ENCODE measurements at regions not wholly inside any gene's neighbourhood (a gene's known extent, or its start where the extent isn't known, plus 50 kb on each side); places are given as distances from the start of the nearest gene placed in this dataset.

GRCh38 chrX:125012585-125012984 is 307.1 kb upstream of the TEX13C start:
- H3K36me3 ChIP-seq (ENCODE audit: control insufficient read depth in 1 of 2, insufficient read depth in 2 of 2, low read length in 2 of 2): no peaks in the 10 kb centered on the region
- no TSS peak for BruUV-seq (replicated peaks)
- H3K4me1 ChIP-seq (ENCODE audit: control insufficient read depth in 1 of 2, insufficient read depth in 2 of 2, low read length in 2 of 2): no peaks in the 10 kb centered on the region
- H3K4me3 ChIP-seq (replicated peaks in 1 of 2; ENCODE audit: low read depth in 1 of 2, low read length in 2 of 2): no peak overlapping the region
- no peaks in the 10 kb centered on the region for H4K20me1 ChIP-seq (ENCODE audit: insufficient read depth)
- POLR2A ChIA-PET: no interaction called here
- intact Hi-C loops (cut with micrococcal nuclease): no loop called here
- H2AFZ ChIP-seq (ENCODE audit: low read depth, low read length, poor library complexity, severe bottlenecking): no peak overlapping the region
- no peaks in the 10 kb centered on the region for H3K27me3 ChIP-seq (ENCODE audit: insufficient read depth, low read length)
- H3K9me2 ChIP-seq (ENCODE audit: insufficient read depth): no peaks in the 10 kb centered on the region
- no peak for ATAC-seq
- TF ChIP-seq CEBPB (IDR thresholded peaks at IDR 0.05; ENCODE audit: low read depth) (no peak), RAD21 (IDR thresholded peaks at IDR 0.05; ENCODE audit: low read depth) (no peak), ZNF274 (IDR thresholded peaks at IDR 0.05; ENCODE audit: low read depth, low read length) (no peak), TCF7L2 (IDR thresholded peaks at IDR 0.05; ENCODE audit: borderline replicate concordance, extremely low read depth, insufficient read depth, insufficient read length) (no peak), FOSL1 (IDR thresholded peaks at IDR 0.05; ENCODE audit: low read depth) (no peak), POLR2AphosphoS5 (IDR thresholded peaks at IDR 0.05; ENCODE audit: low read depth, low read length) (no peak), EZH2phosphoT487 (IDR thresholded peaks at IDR 0.05; ENCODE audit: borderline replicate concordance) (no peak), ELF1 (IDR thresholded peaks at IDR 0.05; ENCODE audit: borderline replicate concordance, low read depth) (no peak), SP1 (IDR thresholded peaks at IDR 0.05; ENCODE audit: low read depth) (no peak), SIN3A (IDR thresholded peaks at IDR 0.05; ENCODE audit: low read depth) (no peak), ZFX (IDR thresholded peaks at IDR 0.05) (no peak), ZBTB33 (IDR thresholded peaks at IDR 0.05; ENCODE audit: extremely low read depth, insufficient replicate concordance, low read length) (no peak), EZH2 (IDR thresholded peaks at IDR 0.05) (no peak)
- TF ChIP-seq, protein P1, sequence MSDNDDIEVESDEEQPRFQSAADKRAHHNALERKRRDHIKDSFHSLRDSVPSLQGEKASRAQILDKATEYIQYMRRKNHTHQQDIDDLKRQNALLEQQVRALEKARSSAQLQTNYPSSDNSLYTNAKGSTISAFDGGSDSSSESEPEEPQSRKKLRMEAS (IDR thresholded peaks at IDR 0.05): no peak
- TF ChIP-seq, protein P2, sequence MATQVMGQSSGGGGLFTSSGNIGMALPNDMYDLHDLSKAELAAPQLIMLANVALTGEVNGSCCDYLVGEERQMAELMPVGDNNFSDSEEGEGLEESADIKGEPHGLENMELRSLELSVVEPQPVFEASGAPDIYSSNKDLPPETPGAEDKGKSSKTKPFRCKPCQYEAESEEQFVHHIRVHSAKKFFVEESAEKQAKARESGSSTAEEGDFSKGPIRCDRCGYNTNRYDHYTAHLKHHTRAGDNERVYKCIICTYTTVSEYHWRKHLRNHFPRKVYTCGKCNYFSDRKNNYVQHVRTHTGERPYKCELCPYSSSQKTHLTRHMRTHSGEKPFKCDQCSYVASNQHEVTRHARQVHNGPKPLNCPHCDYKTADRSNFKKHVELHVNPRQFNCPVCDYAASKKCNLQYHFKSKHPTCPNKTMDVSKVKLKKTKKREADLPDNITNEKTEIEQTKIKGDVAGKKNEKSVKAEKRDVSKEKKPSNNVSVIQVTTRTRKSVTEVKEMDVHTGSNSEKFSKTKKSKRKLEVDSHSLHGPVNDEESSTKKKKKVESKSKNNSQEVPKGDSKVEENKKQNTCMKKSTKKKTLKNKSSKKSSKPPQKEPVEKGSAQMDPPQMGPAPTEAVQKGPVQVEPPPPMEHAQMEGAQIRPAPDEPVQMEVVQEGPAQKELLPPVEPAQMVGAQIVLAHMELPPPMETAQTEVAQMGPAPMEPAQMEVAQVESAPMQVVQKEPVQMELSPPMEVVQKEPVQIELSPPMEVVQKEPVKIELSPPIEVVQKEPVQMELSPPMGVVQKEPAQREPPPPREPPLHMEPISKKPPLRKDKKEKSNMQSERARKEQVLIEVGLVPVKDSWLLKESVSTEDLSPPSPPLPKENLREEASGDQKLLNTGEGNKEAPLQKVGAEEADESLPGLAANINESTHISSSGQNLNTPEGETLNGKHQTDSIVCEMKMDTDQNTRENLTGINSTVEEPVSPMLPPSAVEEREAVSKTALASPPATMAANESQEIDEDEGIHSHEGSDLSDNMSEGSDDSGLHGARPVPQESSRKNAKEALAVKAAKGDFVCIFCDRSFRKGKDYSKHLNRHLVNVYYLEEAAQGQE (IDR thresholded peaks at IDR 0.05; ENCODE audit: low read depth): no peak
- TF ChIP-seq, protein P3, sequence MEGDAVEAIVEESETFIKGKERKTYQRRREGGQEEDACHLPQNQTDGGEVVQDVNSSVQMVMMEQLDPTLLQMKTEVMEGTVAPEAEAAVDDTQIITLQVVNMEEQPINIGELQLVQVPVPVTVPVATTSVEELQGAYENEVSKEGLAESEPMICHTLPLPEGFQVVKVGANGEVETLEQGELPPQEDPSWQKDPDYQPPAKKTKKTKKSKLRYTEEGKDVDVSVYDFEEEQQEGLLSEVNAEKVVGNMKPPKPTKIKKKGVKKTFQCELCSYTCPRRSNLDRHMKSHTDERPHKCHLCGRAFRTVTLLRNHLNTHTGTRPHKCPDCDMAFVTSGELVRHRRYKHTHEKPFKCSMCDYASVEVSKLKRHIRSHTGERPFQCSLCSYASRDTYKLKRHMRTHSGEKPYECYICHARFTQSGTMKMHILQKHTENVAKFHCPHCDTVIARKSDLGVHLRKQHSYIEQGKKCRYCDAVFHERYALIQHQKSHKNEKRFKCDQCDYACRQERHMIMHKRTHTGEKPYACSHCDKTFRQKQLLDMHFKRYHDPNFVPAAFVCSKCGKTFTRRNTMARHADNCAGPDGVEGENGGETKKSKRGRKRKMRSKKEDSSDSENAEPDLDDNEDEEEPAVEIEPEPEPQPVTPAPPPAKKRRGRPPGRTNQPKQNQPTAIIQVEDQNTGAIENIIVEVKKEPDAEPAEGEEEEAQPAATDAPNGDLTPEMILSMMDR (IDR thresholded peaks at IDR 0.05 in 2 of 3, conservative IDR thresholded peaks at IDR 0.05 in 1 of 3; ENCODE audit: borderline replicate concordance in 1 of 3, insufficient read depth in 1 of 3, low read depth in 2 of 3, low read length in 2 of 3): no peak
- RAD21 ChIA-PET (ENCODE audit: low non-redundant PET in 1 of 2, low total read pairs in 2 of 2, uncharacterized antibody in 2 of 2, unreplicated experiment in 2 of 2): no interaction called here
- H3K4me2 ChIP-seq (ENCODE audit: low read length): no peak overlapping the region
- no peak overlapping the region for H3K27ac ChIP-seq (ENCODE audit: low read depth, low read length)
- H3K9ac ChIP-seq (ENCODE audit: low read length): no peak overlapping the region
- H3K9me3 ChIP-seq (ENCODE audit: control insufficient read depth in 1 of 2, insufficient read depth in 1 of 2, low read depth in 1 of 2, low read length in 2 of 2): no peaks in the 10 kb centered on the region
- no peaks in the 10 kb centered on the region for H3K79me2 ChIP-seq (ENCODE audit: insufficient read depth, low read length)
- DNase-seq (ENCODE audit: low read depth, low spot score): no peak
- CTCF ChIA-PET: no interaction called here

All from HCT116 (cell line).